ENCODE measurements at regions not wholly inside any gene's neighbourhood (a gene's known extent, or its start where the extent isn't known, plus 50 kb on each side); places are given as distances from the start of the nearest gene placed in this dataset.

- TF ChIP-seq CTCF (IDR thresholded peaks at IDR 0.05; ENCODE audit: poor library complexity) (peak; percentile 50), EZH2phosphoT487 (IDR thresholded peaks at IDR 0.05; ENCODE audit: low read depth, severe bottlenecking, unreplicated experiment) (no peak), EZH2 (IDR thresholded peaks at IDR 0.05; ENCODE audit: borderline replicate concordance) (no peak)
These were observed 114.0 kb upstream of the RAB4A start for GRCh38 chr1:229156872-229157271.

All from hepatocyte (in vitro differentiated cells).